ENCODE measurements at regions not wholly inside any gene's neighbourhood (a gene's known extent, or its start where the extent isn't known, plus 50 kb on each side); places are given as distances from the start of the nearest gene placed in this dataset.

DNA sequence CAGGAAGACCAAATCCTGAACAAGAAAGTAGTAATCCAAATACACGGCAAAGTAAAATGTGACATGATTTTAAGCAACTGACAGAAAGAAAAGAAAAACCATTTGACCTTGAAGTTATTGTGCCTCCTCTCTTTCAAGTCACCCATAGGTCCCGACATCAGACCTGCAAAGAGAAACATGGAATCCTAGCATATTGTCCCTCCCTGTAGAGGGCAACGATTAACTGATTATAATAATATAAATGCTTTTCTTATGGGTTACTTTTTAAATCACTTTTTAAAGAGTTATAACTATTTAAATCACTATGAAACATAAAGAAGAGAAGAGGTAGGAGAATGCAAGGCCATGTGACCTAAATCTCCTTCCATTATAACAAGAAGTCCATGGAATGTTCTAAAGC, 143.2 kb upstream of the LIPC start:
- TF ChIP-seq HNF4G (IDR thresholded peaks at IDR 0.05): no peak
- TF ChIP-seq FOXA2 (IDR thresholded peaks at IDR 0.05): no peak
- TF ChIP-seq CTCF (IDR thresholded peaks at IDR 0.05; ENCODE audit: low read depth, low read length, missing input control): no peak
- no peak for TF ChIP-seq TAF1 (conservative IDR thresholded peaks at IDR 0.05)
- no peak for TF ChIP-seq EGR1 (IDR thresholded peaks at IDR 0.05; ENCODE audit: low read depth in 2 of 2)
- TF ChIP-seq, protein P1, sequence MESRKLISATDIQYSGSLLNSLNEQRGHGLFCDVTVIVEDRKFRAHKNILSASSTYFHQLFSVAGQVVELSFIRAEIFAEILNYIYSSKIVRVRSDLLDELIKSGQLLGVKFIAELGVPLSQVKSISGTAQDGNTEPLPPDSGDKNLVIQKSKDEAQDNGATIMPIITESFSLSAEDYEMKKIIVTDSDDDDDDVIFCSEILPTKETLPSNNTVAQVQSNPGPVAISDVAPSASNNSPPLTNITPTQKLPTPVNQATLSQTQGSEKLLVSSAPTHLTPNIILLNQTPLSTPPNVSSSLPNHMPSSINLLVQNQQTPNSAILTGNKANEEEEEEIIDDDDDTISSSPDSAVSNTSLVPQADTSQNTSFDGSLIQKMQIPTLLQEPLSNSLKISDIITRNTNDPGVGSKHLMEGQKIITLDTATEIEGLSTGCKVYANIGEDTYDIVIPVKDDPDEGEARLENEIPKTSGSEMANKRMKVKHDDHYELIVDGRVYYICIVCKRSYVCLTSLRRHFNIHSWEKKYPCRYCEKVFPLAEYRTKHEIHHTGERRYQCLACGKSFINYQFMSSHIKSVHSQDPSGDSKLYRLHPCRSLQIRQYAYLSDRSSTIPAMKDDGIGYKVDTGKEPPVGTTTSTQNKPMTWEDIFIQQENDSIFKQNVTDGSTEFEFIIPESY (IDR thresholded peaks at IDR 0.05): no peak
- TF ChIP-seq FOXA1 (IDR thresholded peaks at IDR 0.05): no peak
- DNase-seq (ENCODE audit: low spot score): no peak
- H3K9me3 ChIP-seq (ENCODE audit: control insufficient read depth in 4 of 4, low read length in 3 of 4): peaks cover 0 to 7% (median 1%) of the 10 kb centered on the region in 4 donors
- no peak overlapping the region for H3K9ac ChIP-seq (ENCODE audit: low read depth in 1 of 2, low read length in 2 of 2)
- no peak overlapping the region for H3K4me3 ChIP-seq (ENCODE audit: low read depth in 1 of 3, low read length in 3 of 3)
- peaks cover 0 to 5% (median 0%) of the 10 kb centered on the region in 4 donors for H3K36me3 ChIP-seq (ENCODE audit: control insufficient read depth in 4 of 4, insufficient read depth in 3 of 4, low read depth in 1 of 4, low read length in 3 of 4)
- WGBS: 89% methylated on average over 3 of the region's 3 CpGs
- no peaks in the 10 kb centered on the region for H3K27me3 ChIP-seq (ENCODE audit: control insufficient read depth in 4 of 4, insufficient read depth in 4 of 4, low read length in 3 of 4)
- H3K27ac ChIP-seq (ENCODE audit: low read depth in 1 of 2, low read length in 2 of 2): no peak overlapping the region
- peaks cover 0 to 30% (median 22%) of the 10 kb centered on the region in 4 donors for H3K4me1 ChIP-seq (ENCODE audit: control insufficient read depth in 4 of 4, insufficient read depth in 4 of 4, low read length in 3 of 4)

DNA sequence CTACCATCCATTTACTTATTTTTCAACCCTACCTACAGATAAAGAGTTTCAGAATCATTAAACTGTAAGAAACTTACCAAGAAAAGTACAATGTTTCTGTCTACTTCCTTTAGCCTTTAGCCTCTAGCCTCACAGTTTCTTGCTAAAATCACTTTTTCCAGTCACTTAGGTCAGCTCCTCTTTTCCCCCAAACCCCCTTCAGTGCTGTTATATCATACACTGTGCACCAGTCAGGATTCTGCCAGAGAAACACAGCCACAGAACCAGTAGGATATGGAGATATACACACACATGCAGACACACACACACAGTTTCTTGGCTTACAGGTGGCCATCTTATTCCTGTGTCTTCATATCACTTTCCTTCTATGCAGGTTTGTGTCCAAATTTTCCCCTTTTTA, 139.9 kb upstream of the LIPC start:
- H3K9me3 ChIP-seq (ENCODE audit: control insufficient read depth in 4 of 4, low read length in 3 of 4): peaks cover 0 to 7% (median 1%) of the 10 kb centered on the region in 4 donors
- H3K4me1 ChIP-seq (ENCODE audit: control insufficient read depth in 4 of 4, insufficient read depth in 4 of 4, low read length in 3 of 4): peaks cover 0 to 7% (median 1%) of the 10 kb centered on the region in 4 donors
- no peaks in the 10 kb centered on the region for H3K27me3 ChIP-seq (ENCODE audit: control insufficient read depth in 4 of 4, insufficient read depth in 4 of 4, low read length in 3 of 4)

More for the DNA sequence above, 139.9 kb upstream of the LIPC start:
- DNase-seq (ENCODE audit: low spot score): no peak
- Histone ChIP-seq H3K36me3 (ENCODE audit: control insufficient read depth in 4 of 4, insufficient read depth in 3 of 4, low read depth in 1 of 4, low read length in 3 of 4) (peaks cover 0 to 5% (median 0%) of the 10 kb centered on the region in 4 donors), H3K27ac (ENCODE audit: low read depth in 1 of 2, low read length in 2 of 2) (no peak overlapping the region), H3K4me3 (ENCODE audit: low read depth in 1 of 3, low read length in 3 of 3) (no peak overlapping the region), H3K9ac (ENCODE audit: low read depth in 1 of 2, low read length in 2 of 2) (no peak overlapping the region)
- TF ChIP-seq ATF3 (IDR thresholded peaks at IDR 0.05) (no peak), GABPA (IDR thresholded peaks at IDR 0.05 in 1 of 2, conservative IDR thresholded peaks at IDR 0.05 in 1 of 2) (no peak), FOXA2 (IDR thresholded peaks at IDR 0.05) (no peak), JUND (IDR thresholded peaks at IDR 0.05) (no peak), HNF4A (conservative IDR thresholded peaks at IDR 0.05) (no peak), RXRA (IDR thresholded peaks at IDR 0.05) (no peak), FOXA1 (IDR thresholded peaks at IDR 0.05) (no peak), EGR1 (IDR thresholded peaks at IDR 0.05; ENCODE audit: low read depth in 2 of 2) (no peak), YY1 (IDR thresholded peaks at IDR 0.05) (no peak), CTCF (IDR thresholded peaks at IDR 0.05; ENCODE audit: low read depth, low read length, missing input control) (no peak), MAX (IDR thresholded peaks at IDR 0.05) (no peak), HNF4G (IDR thresholded peaks at IDR 0.05) (no peak), TAF1 (conservative IDR thresholded peaks at IDR 0.05) (no peak), RAD21 (IDR thresholded peaks at IDR 0.05) (no peak), NR2F2 (IDR thresholded peaks at IDR 0.05) (no peak), SP1 (IDR thresholded peaks at IDR 0.05) (no peak)
- TF ChIP-seq, protein P2, sequence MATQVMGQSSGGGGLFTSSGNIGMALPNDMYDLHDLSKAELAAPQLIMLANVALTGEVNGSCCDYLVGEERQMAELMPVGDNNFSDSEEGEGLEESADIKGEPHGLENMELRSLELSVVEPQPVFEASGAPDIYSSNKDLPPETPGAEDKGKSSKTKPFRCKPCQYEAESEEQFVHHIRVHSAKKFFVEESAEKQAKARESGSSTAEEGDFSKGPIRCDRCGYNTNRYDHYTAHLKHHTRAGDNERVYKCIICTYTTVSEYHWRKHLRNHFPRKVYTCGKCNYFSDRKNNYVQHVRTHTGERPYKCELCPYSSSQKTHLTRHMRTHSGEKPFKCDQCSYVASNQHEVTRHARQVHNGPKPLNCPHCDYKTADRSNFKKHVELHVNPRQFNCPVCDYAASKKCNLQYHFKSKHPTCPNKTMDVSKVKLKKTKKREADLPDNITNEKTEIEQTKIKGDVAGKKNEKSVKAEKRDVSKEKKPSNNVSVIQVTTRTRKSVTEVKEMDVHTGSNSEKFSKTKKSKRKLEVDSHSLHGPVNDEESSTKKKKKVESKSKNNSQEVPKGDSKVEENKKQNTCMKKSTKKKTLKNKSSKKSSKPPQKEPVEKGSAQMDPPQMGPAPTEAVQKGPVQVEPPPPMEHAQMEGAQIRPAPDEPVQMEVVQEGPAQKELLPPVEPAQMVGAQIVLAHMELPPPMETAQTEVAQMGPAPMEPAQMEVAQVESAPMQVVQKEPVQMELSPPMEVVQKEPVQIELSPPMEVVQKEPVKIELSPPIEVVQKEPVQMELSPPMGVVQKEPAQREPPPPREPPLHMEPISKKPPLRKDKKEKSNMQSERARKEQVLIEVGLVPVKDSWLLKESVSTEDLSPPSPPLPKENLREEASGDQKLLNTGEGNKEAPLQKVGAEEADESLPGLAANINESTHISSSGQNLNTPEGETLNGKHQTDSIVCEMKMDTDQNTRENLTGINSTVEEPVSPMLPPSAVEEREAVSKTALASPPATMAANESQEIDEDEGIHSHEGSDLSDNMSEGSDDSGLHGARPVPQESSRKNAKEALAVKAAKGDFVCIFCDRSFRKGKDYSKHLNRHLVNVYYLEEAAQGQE (IDR thresholded peaks at IDR 0.05): no peak
- TF ChIP-seq, protein P1 (IDR thresholded peaks at IDR 0.05): no peak

Data from liver (tissue), 8 donors.